ENCODE measurements at regions not wholly inside any gene's neighbourhood (a gene's known extent, or its start where the extent isn't known, plus 50 kb on each side); places are given as distances from the start of the nearest gene placed in this dataset.
"Not testable (repeated sequence)": the region's sequence is repeated elsewhere in the genome, so short reads cannot be mapped to it uniquely, and the experiment has no call there.

DNA sequence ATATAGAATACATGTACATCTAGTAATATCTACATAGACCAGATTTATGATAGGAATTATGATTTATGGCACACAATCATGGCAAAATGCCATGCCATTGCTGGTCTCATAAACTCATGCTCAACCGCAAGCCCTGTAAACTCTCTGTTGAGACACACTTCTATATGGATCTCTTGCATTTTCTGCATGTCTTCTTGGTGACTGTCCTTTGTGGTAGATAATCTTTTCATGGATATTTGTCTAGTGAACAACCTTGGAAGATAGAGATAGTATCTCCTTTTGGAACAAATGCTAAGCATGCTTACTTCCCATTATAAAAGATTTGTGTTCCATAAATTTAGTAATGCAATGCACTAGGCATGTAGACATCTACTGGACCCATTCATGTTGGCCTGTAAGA, 328.0 kb downstream of the NAF1 start:
- DNase-seq: no peak

DNA sequence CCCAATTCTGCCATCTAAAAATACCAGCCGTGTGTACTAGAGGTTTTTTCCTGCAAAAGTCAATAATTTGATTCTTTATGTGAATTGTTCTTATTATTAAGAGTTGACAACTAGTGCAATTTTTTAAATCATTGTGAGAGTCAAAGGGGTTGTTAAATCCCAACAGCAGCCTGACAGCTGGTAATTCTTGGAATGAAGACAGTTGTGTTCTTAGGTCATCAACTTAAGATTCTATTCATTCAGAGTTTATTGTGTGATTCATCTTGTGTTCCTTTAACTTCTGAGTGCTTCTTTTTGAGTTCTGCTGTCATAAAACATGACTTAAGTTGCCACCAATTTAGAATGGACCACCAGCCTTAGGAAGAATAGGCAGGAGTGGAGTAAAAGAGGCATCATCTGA, 329.0 kb downstream of the NAF1 start:
- no peak for DNase-seq

DNA sequence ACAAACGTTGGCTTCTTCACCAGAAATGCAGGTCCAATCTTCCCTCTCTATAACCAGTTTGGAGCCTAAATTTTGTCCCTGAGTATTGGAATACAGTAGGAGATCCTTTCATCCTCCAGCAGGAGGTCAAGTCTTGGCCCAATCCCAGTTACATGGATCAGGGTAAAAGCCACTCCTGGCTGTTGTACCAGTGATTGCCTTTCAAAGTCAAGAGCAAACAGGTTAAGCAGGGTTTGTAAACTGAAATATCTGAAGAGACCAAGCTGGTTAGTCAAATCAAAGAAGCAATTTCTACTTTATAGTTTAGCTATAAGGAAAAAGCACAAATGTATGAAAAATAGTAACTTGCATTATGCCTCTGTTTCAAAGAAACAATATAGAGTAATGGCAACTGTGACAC, 329.4 kb downstream of the NAF1 start:
- no peak for DNase-seq

DNA sequence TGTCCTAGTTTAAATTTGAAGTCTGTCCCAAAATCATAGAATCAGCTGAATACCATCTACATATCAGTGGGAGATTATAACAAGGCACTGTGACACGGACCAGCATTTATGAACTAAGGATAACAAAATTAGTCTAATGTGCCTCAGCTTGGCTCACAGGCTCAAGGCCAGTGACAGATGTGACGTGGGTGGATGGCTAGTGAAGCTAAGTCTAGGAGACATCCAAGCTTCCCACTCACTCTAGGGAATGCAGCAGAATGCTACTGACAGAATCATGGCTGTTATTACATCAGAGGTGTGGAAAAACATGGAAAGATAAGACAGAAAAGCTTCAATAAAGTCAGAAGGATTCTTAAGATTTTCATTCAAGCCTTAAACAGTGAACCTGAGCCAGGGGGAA, 329.9 kb downstream of the NAF1 start:
- DNase-seq: no peak

DNA sequence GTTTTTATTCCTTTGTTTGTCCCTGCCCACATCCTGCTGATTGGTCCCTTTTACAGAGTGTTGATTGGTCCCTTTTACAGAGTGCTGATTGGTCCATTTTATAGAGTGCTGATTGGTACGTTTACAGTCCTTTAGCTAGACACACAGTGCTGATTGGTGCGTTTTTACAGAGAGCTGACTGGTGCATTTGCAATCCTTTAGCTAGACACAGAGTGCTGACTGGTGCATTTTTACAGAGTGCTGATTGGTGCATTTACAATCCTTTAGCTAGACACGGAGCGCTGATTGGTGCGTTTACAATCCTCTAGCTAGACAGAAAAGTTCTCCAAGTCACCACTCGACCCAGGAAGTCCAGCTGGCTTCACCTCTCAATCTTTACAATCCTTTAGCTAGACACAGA, 330.4 kb downstream of the NAF1 start:
- not testable (repeated sequence) for DNase-seq

DNA sequence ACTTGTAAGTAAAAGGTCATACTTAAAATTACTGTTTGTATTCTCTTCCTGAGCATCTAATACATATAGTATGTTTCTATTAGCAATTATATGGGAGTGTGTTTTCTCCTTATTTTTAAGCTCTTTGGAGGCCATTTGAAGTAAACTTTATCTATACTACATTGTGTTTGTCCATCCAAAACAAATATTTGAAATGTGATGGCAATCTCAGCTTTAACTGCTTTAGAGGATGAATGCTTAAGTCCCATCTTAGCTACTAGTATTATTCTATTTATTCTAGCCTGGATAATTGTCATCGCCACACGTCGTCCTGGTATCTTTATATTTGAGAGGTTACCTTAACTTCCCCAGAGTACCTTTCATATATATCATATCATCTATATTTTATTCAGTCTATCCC, 335.8 kb downstream of the NAF1 start:
- DNase-seq: no peak

DNA sequence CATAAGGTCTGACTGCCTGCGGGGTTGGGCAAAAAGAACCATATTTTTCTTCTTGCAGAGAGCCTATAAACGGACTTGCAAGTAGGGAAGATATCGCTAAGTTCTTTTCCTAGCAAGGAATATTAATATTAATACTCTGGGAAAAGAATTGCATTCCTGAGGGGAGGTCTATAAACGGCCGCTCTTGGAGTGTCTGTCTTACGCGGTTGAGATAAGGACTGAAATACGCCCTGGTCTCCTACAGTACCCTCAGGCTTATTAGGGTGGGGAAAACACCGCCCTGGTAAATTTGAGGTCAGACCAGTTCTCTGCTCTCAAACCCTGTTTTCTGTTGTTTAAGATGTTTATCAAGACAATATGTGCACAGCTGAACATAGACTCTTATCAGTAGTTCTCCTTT, 349.3 kb downstream of the NAF1 start:
- not testable (repeated sequence) for DNase-seq

DNA sequence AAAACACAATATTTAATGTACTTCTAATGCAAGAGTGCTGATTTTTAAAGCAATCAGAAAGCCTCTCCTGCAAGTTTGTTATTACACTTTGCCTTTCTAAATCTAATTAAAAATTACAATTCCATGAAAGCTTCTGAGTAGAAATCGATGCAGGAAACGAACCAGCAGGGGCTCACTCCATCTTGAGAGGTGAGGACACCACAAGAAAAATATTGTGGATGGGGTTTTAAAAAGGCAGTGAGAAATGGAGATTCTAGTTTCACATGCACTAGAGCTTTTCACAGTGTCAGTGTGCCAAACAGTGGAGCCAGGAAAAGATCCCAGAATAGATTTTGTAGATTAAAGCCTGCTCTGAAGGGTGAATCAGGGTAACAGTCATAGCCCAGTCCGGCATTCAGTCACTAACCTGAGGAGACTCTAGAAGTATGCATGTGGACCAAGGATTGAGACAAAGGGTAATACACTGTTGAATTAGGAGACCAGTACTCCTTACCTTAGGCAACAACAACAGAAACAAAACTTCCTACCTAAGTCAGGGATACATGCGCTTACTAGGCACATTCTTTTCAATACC, 362.3 kb downstream of the NAF1 start:
- DNase-seq: no peak

DNA sequence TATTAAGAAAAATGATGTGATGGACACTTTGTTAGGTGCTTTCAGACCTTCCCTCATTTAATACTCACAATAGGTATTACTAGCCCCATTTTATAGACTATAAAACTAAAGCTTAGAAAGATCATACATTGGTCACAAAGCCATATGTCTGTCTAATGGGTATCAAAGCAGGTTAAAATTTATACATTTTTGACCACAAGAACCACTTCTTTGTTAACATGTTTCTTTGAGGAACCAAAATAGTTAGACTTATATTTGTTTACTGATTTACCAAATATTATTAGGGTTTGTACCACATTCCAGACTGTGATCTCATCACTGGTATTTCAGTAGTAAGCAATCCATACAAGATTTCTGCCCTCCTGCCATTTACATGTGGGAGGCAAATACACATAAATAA, 363.3 kb downstream of the NAF1 start:
- DNase-seq: no peak

DNA sequence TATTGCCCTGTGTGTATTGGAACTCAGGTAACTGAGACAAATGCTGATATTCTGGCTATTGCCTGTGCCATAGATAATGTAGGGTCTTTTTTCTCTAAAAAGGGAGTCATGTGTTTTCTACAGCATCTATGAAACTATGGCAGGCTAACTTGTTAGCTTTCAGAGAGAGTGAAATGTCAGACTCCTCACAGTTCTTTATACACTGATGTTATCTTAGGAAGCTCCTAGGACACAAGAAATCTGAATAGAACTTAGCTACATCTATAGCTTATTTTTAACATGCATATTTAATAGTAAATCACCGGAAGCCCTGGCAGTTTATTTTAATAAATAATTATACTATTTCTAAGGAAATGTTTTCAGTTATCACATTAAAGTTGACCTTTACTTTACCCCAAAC, 369.6 kb downstream of the NAF1 start:
- DNase-seq: no peak

DNA sequence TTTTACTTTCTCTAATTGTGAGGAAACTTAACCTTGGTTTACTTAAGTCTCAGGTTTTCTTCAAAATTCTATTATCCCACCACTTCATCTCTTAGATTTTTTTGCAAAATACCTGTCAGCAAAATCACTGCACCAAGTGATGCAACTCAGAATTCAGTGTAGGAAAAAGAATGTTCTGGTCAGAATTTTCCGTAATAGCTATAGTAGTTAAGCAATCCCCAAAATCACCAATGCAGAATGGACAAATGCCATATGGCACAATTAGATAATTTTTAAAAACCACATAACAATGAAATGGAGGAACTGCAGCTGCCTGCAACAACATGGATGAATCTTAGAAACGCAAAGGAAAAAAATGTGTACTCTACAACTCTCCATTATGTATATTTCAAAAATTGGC, 373.1 kb downstream of the NAF1 start:
- DNase-seq: no peak

DNA sequence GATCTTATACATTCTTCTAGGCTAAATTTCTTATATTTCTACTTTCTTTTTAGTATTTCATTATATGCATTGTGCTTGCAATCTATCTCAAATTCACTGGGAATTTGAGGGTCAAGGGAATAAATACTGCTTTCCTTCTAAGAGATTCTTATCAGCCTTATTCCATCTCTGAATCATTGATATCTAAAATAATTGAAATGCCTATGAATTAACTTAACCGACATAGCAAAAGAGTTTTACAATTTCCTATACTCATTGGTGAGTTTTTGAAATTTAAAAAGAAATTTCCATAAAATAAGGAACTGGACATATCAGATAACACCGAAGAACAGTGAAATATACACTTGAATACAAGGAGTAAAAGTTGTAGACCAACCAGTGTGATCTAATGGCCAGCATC, 373.7 kb downstream of the NAF1 start:
- DNase-seq: no peak

DNA sequence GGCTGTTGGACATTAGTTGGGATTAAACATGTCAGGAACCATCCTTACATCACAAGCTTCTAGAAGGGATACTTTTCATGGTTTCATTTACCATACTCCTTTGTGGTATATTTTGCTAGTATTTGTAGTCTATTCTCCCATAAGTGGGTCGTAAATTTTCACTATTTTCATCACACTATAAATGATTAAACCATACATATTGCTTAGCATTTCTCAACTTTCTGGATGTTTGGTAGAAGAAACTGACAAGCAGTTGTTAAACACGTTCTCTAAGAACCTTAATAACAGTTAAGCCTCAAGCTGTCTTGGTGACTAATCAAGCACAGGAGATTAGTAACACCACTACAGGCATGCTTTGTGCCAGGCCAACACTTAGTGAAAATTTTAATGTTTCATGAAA, 375.5 kb downstream of the NAF1 start:
- no peak for DNase-seq

DNA sequence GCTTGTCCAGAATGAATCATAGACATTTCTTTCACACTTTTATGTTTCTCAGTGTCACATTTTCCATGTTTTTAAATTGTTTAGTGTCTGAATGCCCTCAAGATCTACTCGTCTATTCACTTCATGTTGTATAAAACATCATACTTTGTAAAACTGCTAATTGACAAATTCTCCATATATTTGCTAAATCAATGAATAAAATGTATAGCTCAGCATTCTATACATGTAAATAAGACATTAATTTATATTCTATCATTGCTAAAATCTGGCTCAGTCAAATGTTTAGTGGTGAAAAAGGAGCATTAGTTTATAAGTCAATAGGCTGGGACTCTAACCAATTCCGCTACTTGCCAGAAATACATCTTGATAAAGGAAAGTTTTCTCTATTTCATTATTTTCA, 379.6 kb downstream of the NAF1 start:
- DNase-seq: no peak

DNA sequence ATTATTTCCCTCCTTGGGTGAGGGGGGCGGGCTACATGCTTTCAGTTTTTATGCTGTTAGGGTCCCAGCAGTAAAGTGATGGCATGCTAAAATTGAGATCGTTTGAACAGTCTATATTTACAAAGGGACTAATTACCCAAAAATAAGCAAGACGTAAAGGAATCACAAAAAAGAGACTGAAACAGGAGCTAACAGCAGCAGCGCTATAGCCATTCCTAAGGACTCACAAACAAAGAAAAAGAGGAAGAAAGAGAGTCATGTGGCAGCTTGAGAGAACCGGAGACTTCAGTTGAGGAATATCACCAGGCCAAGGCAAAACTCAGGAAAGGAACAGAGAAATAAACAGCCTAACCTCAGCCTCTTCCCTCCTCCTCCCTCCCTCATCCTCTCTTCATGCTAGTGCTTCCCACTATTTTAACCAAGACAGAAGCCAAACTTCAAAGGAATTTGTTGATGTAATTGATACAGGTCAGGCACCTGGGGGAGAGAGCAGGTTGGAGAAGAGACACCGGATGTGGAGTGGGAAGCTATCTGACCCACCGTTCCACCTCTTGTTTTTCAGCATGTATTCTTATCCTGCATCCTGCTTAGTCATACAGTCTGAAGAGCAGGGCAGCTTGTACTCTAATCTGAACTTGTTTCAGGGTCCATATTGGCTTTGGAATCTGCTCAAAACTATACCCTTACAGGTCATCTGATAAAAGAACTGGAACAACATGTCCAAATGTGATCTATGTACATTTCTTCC, 383.7 kb downstream of the NAF1 start:
- no peak for DNase-seq

DNA sequence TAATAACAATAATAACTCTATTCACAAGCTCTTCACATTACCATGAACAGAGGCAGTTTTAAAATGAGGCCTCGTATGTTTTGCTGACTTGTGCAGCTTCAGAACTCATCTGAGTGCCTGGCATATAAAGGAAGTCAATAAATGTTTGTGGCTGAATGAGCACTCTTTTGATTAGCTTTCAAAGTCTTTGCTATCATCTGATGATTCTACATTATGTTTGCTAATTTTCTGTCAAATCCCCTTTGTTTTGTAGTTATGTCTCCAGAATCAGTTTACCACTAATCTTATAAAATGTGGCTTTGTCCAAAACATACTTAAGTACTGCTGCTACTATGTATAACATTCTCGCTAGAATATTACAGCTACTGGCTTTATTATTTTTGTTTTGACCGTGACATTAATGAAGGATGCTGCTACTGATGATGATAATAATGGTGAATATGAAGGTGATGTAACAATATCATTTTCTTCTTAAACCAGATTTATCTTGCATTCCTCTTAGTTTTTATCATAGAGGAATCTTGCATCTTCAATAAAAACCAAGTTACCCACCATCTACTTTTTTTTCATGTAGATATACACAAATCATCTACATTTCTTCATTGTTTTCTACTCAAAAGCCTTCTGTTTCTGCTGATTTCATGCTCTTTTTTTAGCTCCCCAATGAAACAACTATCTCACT, 384.5 kb downstream of the NAF1 start:
- DNase-seq: no peak

DNA sequence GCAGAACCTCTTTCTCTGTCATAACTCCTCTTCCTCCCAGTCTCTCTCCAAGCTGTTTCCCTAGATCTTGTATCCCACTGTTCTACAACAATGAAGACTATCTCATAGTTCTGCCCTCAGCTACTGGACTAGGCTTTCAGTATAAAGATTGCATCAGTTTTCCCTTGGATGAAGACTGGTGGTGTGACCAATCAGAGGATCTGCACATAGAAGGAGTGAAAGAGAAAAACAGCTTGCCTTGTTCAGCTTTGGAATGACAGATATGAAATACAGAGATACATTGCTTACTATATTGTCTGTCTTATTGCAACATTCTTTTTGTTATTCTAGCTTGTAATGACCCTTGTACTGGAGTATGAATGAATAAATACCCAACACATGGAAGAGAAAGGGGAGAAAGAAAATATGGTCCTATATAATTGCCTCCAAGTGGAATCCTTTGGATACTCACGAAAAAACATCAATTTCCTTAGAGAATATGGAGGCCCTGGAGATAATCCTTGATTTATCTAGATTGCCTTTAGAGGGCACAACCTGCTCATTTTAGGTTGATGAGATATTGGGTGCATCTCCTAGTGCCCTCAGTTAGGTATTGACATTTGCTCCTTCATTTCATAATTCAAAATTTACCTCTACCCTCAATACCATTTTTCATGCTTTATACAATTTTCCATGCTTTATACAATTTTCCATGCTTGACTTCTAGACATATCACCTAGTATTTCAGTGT, 395.8 kb downstream of the NAF1 start:
- DNase-seq: no peak

DNA sequence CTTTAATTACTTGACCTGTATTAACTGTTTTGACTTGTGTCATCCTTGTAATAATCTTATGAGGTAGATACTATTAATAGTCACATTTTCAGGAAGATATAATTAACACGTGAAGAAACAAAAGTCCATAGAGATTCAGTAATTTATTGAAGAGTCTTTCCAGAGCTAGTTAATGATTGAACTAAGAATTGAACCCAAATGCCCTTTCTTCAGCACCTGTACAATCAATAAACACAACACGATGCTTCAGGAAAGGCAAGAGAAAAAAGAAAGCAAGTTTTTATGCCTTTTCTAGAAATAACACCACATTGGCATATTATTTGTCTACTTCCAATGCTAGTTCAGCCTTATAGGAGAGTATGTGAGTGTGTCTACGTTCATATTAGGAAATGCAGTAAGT, 399.6 kb downstream of the NAF1 start:
- no peak for DNase-seq

DNA sequence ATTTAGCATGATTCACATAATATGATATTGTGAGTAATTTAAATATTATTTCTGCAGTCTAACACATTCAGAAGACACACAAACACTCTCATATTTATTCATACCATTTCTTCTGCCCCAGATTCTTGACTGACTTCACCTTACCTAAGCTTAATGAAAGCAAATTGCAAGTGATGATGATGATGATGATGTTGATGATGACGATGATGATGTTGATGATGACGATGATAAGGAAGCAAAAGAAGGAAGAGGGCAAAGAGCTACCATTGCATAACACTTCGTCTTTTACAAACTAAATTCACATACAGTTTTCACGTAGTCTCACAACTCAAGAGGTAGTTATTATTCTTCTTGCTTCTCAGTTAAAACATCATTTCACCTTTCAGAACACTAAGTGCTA, 404.7 kb downstream of the NAF1 start:
- DNase-seq: no peak

DNA sequence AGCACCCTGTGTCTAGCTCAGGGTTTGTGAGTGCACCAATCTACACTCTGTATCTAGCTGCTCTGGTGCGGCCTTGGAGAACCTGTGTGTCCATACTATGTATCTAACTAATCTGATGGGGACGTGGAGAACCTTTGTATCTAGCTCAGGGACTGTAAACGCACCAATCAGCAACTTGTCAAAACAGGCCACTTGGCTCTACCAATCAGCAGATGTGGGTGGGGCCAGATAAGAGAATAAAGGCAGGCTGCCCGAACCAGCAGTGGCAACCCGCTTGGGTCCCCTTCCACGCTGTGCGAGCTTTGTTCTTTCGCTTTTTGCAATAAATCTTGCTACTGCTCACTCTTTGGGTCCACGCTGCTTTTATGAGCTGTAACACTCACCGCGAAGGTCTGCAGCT, 426.5 kb downstream of the NAF1 start:
- not testable (repeated sequence) for DNase-seq

DNA sequence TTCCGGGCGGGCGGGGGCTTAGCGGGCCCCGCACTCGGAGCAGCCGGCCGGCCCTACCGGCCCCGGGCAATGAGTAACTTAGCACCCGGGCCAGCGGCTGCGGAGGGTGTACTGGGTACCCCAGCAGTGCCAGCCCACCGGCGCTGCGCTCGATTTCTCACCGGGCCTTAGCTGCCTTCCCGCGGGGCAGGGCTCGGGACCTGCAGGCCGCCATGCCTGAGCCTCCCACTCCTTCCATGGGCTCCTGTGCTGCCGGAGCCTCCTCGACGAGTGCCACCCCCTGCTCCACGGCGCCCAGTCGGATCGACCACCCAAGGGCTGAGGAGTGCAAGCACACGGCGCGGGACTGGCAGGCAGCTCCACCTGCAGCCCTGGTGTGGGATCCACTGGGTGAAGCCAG, 427.1 kb downstream of the NAF1 start:
- DNase-seq: not testable (repeated sequence)

DNA sequence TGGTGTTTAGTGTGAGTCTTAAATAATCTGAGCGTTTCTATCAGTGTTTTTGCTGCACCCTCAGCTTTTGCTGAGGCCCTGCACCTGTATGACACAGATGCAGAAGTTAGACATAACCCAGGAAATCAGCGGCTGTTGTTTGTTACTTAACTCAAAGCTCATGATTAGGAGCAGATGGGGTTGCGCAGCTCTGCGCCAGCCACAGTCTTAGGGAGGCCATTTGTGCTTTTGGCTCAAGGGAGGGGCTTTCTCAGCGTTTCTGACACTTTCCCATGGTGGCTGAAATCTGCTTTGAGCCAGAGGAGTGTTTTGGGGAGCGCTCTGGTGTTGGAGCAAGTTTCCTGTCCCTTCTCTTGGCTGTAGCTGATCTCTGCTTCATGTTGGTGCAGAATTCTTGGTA, 433.8 kb downstream of the NAF1 start:
- no peak for DNase-seq

DNA sequence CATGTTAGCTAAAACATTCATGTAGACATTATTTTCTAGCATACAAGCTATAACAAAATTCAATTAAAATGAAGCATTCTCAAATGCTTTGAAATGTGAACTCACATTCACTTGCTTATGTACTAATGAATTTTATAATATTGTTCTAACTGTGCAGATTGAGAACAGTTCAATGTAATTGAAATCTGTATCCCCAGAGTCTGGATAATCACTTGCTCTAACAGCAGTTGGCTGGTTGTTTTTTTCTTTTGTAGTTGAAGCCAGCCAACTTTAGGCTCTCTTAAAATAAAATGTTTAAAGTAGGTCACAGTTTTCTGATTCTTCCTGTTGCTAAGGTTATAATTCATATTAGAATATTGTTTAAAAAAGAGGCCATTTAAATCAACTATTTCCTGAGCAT, 438.9 kb downstream of the NAF1 start:
- DNase-seq: no peak

DNA sequence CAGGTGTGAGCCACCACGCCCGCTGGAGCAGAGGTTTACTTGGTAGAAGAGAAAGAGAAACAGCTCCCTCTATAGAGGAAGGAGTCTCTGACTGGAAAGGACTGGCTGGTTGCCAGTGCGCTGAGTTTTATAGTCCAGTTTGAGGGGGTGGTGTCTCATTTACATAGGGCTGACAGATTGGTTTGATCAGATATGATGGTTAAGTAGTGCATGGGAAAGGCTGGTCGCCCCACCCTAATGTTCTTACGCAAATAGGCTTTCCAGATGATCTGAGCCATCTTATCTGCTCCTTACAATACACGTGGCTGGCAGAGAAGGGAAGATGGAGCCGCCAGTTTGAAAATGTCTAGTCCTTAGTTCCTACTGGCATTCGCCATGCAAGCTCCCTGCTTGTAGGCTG, 439.5 kb downstream of the NAF1 start:
- no peak for DNase-seq
